ENCODE measurements at regions not wholly inside any gene's neighbourhood (a gene's known extent, or its start where the extent isn't known, plus 50 kb on each side); places are given as distances from the start of the nearest gene placed in this dataset.

DNA sequence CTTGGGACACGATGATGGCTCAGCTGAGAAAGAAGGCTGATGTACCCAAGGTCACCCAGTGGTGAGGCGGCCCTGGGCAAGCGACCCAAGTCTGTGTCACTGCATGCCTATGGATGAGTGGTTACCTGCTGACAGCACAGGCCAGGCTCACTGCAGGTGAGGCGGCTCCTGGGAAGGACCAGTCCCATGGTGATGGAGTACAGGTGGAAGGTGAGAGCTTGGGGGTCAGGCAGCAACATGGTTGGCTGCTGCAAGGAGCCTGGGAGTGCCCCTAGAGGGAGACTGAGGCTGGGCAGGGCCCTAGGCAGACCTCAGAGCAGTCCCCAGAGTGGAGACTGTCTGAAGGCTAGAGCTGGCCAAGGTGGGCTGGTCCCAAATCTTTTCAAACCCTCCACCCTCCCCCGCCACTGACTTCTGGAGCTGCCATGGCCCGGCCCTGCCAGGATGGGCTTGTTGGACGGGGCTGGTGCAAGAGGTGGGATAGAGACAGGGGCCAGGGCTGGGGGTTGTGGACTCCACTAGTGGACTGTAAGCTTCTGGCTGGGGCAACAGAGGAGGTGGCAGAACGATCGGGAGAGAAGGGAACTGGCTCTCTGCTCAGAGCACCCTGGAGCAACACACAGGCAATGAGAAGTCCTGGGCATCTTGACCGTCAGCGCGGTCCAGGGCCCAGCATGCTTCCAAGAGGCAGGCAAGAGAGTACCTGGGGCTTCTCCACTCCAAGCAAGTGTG is 72.5 kb upstream of the SLC6A11 start:
- DNase-seq, result no peak

DNA sequence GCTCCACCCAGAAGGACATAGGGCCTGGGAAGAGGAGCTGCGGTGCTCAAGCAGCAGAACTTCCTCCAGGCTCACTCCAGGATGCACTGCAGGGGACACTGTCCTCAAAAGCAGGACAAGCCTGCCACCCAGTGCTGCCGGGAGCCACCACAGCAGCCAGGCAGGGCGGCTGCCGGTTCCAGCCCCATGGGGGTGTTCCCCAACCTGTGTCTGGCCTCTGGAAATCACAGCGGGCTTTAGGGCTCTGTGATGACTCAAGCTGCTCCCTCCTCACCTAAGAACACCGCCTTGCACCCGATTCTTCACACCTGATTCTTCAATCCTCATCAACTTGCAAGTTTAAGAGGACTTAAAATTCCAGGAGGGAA is 71.9 kb upstream of the SLC6A11 start:
- no peak for DNase-seq

GRCh38 chr3:10745392-10745791 is 70.6 kb upstream of the SLC6A11 start:
- no peak for DNase-seq

DNA sequence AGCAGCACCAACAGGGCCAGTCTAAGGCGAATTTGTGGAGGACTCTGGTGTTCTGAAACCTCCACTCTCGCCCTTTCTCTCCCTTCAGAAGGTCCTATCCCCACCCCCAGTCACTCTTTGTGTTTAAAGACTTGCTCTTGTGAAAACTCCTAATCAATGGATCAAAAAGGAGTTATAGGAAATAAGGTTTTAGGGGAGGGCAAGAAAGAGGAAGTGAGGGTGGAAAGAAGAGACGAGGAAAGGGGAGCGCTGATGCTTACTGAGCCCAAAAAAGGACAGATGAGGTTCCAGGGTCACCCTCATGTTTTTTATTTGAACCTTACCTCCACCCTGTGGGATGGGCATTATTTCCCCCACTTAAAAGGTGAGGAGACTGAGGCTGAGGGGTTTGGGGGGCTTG is 70.0 kb upstream of the SLC6A11 start:
- DNase-seq, result no peak

DNA sequence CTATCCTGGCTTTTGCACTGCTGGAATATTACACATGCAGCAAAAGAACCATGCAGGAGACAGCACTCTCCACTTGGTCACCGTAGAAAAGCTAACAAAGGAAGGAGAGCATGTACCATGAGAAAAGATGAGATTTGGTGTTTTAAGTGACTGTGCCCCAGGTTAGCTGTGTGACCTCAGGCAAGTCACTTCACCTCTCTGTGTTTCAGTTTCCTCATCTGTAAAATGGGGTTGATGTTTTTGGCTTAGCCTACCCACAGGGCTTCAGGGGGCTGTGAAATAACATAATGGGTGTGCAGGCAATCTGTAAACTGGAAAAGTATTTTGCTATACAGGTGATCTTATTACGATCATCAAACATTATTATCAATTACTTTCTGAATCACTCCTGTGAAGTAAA is 69.3 kb upstream of the SLC6A11 start:
- no peak for DNase-seq

DNA sequence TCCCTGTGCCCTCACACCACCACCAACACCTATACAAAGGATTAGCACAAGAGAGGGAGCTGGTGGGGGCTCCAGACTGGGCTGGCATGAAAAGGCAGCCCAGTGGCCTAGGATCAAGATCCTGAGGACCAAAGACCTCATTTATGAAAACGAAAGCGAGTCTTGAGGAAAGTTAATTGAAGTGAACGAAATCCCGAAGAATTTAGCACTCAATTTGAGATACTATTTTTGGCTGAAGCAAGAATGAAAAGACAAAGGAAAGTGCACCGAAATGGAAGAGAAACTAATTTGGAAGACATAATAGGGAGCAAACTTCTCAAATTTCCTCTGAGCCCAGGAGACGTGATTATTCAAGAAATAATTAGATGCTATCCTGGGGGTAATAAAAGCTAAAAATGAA is 68.7 kb upstream of the SLC6A11 start:
- no peak for DNase-seq

DNA sequence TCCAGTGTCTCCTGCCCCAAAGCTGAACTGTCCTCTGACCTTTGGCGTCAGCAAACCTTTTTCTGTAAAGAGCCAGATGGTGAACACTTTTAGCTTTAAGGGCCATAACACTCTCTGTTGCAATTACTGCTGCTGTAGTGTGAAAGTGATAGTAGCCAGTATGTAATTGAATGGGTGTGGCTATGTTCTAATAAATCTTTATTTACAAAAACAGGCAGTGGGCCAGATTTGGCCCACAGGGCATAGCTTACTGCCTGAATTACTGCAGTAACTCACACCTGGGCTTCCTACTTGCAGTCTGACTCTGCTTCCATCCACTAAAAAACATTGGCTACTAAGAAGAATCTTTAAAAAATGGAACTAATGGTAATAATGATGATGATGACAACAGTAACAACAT is 68.0 kb upstream of the SLC6A11 start:
- no peak for DNase-seq

DNA sequence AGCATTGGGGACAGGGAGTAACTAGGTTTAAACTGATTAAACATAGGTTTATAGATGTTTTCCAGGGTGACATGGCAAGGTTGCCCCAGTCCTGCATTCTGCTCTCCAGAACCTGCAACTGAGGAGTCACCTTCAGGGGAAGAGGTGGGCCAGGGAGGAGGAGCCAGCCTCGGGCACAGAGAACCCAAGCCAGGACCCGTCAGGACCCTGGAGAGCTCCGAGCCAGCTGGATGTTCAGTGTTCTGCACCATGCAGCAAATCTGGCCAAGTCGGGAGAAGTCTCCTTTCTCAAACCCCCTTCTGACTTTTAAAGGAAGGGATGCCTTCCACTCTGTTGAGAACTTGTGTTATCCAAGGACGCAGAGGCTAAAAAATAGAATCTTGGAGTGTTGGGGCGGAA is 62.1 kb upstream of the SLC6A11 start:
- DNase-seq, result peak; percentile 40

DNA sequence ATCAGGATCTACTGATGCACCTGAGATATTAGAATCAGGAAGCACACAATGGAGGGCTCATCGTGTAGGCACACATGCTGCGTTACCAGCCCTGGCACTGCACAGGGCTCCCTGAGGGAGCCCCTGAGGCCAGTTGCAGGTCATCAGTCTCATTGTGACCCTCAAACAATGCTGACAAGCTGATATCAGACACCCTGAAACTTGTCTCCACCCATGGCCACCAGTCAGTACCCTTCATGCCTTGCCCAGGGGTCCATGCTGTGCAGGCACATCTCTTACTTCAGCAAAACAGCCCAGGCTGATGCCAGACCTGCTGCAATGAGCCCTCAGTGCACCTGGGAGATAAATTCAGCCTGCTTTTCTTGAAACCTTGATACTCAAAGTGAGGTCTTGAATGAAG is 59.5 kb upstream of the SLC6A11 start:
- no peak for DNase-seq

- DNase-seq, result no peak
These were observed 58.8 kb upstream of the SLC6A11 start for GRCh38 chr3:10757021-10757820.

- DNase-seq, result no peak
These were observed 58.3 kb upstream of the SLC6A11 start for GRCh38 chr3:10757821-10758130.

DNA sequence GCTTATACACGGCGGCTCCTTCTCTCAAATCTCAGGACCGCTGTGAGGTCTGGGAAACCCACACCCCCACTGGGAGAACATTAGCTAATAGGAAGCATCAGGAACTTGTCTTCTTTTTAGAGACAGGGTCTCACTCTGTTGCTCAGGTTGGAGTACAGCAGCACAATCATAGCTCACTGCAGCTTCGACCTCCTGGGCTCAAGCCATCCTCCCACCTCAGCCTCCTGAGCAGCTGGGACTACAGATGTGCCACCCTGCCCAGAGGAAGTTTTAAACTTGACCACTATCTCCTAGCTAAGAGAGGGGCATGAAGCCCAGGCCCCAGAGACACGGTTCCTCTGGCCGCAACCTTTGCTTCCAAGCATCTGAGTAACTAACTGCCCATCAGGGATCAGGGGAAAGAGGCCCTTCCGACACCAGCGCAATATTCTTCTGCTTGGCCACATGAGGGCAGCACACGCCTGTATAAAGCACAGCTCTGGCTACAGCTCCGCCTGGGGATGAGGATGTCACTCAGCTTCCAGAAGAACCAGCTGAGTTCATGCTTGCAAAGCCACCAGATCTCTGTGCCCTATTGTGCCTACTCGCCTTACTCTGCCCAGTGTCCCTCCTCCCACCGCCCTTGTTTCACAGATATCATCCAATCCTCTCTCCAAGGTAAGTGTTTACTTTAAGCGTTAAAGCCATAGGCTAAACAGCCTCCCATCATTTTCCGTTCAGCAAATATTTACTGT is 57.6 kb upstream of the SLC6A11 start:
- DNase-seq, result peak; percentile 51

- DNase-seq, result no peak
These were observed 56.5 kb upstream of the SLC6A11 start for GRCh38 chr3:10759495-10759894.

DNA sequence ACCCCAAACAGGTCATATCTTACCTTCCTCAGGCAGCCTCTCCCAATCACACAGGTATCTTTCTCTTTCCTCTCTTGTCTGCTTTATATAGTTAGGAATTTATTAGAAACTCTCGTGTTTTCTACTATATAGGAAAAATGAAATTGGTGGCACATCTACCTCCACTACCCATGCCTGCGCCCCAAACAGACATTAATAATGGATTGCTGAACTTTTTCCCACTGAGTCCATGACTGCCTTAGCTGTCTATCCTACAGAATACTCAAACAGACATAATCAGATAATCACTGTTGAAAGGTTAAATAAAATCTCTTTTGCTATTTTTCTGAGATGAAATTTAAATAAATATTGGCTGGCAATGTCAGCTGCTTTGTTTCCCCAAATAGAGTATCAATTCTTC is 55.8 kb upstream of the SLC6A11 start:
- no peak for DNase-seq

- no peak for DNase-seq
These were observed 54.4 kb upstream of the SLC6A11 start for GRCh38 chr3:10761583-10761982.

- DNase-seq, result no peak
These were observed 53.9 kb upstream of the SLC6A11 start for GRCh38 chr3:10762116-10762515.

DNA sequence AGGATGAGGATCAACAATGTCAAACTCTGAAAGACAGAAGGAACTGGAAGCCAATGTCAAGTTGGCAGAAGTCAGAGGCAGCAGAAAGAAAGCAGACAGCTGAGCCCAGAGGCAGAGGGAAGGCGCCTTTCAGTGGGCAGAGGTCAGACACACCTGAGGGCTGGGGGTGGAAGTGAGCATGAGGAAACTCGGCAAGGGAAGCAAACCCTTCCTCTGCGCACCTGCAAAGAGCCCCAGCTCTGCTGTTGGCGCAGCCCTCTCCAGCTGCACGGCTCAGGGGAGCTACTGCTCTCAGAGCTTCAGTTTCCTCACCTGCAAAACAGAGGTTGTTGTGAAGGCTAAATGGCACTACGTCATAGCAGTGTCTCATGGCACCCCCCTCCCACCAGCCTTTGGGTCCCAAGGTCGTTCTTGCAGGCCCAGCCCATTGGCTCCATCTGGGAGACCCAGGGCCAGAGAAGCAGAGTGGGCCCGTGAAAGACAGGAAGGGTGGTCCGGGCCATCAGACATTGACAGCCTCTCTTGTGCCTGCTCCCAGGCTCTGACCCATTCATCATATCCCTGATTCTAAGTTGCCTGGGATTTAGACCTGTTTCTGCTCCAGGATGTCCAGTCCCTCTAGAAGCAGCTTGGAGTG is 53.3 kb upstream of the SLC6A11 start:
- no peak for DNase-seq

DNA sequence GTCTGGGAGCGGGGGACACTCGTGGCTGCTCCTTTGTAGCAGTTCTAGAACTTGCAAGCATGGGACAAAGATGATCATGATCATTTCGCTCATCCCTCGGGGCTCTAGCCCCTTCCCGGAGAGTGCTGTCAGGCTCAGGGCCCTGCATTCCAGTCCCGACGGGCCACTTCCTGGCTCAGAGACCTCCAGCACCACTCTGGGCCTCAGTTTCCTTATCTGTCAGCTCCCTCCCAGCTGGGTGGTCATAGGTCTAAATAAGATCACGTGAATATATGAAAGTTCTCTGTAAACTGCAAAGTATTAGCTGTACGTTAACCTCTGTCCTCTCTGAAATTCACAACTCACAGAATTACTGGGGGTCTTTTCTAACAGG is 52.8 kb upstream of the SLC6A11 start:
- DNase-seq, result no peak

GRCh38 chr3:10763817-10764258 is 52.2 kb upstream of the SLC6A11 start:
- no peak for DNase-seq

DNA sequence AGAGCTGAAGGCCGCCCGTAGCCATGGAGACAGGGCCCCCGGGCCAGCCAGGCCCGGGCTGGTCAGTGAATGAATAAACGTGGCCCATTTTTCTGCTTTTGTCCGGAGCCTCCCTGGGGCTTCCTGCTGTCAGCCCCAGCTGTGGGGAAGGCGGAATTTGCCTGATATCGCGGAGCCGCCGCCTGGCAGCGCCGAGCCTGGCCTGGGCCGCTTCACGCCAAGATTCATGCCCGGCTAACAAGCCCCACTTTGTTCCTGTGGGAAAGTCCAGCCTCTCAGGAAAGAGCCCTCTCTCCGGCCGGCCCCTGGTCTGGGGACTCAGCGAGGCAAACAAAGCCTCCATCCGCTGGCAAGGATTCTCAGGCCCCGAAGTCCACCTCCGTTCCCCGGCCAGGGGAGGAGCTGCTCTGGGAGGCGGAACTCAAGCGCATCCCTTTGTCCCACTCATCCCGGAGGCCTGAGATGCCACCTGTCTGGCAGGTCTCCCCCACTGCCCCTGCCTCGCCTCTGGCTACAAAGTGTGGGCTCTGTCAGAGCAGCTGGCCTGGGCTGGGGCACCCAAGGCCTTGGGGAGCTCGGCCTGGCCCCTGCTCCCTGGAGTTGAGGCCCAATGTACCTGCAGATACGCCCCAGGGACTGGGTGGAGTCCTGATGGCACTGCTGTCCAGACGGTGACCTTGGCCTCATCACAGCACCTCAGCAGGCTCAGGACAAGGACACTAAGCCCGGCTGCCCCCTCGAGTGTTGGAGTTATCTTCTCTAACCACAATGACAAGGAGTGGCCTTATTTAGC is 51.6 kb upstream of the SLC6A11 start:
- DNase-seq, result no peak

DNA sequence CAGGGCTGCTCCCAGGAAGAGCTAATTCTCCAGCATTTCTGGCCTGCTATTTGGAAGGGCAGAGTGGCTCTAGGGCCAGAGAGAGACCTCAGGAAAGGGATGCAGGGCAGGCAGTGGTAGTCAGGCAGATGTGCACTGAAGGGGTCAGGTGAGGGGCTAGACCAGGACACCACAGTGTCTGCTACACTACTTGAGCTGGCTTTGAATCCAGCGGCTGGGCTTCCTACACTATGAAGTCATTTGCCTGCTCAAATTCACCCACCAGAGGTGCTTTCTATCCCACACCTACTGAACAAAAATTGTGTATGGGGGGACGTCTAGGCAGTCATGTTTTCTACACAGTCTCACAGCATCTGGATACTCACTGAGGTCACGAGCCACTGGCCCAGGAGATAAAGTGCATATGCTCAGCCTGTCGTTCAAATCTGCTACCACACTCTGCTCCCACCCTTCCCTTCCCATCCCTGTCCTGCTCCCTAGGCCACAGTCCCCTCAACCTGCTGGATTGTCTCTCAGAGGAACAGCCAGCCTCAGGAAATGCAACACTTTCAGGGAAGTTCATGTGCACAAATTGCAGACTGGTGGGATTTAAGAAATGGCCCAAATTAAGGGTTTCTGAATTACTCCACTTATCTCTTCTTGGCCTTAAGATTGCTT is 49.9 kb upstream of the SLC6A11 start:
- no peak for DNase-seq
